ENCODE measurements at regions not wholly inside any gene's neighbourhood (a gene's known extent, or its start where the extent isn't known, plus 50 kb on each side); places are given as distances from the start of the nearest gene placed in this dataset.
A peak's percentile ranks its signal among the peaks of the same experiment; 100 is the strongest.

- DNase-seq, result no peak
These were observed 112.9 kb upstream of the ATP8B1 start for GRCh38 chr18:57915865-57916582.

DNA sequence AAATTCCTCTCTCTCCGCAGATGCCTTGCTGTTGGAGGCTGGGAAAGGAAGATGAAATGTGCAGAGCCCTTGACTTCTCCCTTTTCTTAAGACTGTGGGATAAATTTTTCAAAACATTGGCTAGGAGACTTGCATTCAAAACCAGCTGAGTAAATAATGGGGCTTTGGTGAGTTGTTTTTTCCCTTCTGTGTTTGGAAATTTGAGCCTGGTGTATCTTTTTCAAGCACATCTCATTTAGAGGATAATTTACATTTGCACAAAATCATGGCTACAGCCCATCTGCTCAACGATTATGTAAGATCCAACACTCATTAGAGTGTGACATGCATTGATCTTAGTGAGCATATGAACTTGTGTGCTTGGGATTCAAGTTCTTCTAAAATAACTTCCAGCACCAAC is 112.1 kb upstream of the ATP8B1 start:
- peak in 1 of 2 donors; percentile 46 for DNase-seq

GRCh38 chr18:57913686-57914085 is 110.6 kb upstream of the ATP8B1 start:
- DNase-seq, result no peak

DNA sequence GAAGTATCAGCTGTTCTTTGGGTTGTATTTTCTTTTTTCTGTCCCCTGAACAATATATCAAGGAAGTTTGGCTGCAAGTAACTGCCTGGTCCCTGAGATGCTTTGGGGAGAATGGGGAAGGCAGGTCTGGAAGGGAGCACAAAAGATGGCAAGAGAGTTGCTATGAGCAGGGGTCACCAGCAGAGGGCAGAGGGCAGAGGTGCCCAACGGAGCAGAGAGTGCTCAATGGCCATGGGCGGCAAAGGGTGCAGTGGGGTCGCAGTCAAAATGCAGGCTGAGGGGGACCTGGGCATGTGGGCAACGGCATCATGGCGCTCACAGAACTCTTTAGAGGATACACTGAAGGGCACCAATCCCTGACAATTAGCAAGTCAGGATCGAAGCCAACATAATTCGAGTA is 107.7 kb upstream of the ATP8B1 start:
- no peak for DNase-seq

GRCh38 chr18:57910134-57910533 is 107.0 kb upstream of the ATP8B1 start:
- no peak for DNase-seq

DNA sequence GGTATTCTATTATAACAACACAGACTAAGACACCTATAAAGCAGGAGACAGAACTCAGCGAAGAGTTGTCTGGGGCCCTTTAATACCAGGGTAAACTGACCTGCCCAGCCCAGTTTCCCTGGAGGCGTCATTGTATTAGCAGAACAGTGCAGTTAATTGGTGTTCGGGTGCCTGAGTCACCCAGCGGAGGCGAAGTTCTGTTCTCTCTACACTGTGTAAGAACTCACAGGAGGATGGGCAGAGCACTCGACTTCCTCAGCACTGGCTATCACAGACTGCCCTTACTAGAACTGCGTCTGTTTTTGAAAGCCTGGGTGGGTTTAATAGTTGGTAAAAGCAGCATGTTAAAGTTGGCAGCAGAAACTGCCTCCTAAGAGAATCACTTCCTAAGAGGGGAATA is 106.5 kb upstream of the ATP8B1 start:
- no peak for DNase-seq

- no peak for DNase-seq
These were observed 105.0 kb upstream of the ATP8B1 start for GRCh38 chr18:57908092-57908491.

- no peak for DNase-seq
These were observed 104.4 kb upstream of the ATP8B1 start for GRCh38 chr18:57907550-57907949.

DNA sequence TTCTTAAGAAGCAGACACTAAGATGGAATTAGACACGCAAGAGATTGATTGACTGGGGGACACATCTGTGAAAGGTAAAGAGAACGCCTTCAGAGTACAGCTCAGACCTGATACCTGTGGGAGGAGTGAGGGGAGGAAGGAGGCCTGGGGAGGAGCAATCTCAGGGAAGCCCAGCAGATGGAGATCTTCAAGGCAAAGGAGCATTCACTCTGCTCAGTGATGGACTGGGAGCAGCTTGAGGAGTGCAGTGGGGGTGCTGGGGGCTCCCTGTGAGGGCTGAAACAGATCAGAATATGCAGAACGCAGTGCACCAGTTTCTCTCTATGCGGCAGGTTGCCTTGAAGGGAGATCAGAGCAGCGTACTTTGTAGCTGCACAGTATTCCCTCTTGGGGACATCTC is 103.7 kb upstream of the ATP8B1 start:
- no peak for DNase-seq

GRCh38 chr18:57904535-57904934 is 101.4 kb upstream of the ATP8B1 start:
- DNase-seq, result no peak

- DNase-seq, result no peak
These were observed 99.6 kb upstream of the ATP8B1 start for GRCh38 chr18:57902721-57903120.

DNA sequence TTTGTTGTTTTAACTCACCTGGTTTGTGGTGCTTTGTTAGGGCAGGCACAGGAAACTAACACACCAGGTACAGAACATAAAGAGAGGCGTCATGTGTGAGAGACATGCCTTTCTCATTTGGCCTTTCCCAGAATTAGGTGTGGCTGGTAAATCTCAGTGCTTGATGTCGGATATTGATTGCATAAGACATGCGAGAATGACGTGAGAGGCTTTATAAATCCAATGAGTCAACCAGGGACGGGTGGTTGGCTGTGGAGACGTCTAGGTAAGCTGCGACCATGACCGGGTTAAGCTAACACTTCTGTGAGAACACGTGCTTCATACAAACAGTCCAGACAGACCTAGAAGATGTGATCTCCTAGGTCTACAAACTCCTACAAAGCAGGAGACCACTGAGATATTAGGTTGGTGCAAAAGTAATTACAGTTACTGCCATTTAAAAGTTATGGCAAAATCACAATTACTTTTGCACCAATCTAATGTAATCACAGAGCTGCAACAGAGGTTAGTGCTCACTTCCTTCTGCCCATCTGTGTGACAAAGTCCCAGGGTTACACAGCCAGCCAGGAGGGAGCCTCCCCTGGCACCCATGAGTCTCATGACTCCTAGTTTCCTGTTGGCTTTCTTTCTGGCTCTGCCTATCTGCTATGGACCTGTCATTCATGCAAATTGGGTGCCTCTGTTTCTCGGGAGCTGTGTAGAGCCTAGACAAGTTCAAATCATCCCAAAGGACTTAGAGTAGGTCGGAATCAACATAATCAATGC is 98.9 kb upstream of the ATP8B1 start:
- DNase-seq, result no peak

GRCh38 chr18:57900906-57901435 is 97.9 kb upstream of the ATP8B1 start:
- DNase-seq, result no peak

DNA sequence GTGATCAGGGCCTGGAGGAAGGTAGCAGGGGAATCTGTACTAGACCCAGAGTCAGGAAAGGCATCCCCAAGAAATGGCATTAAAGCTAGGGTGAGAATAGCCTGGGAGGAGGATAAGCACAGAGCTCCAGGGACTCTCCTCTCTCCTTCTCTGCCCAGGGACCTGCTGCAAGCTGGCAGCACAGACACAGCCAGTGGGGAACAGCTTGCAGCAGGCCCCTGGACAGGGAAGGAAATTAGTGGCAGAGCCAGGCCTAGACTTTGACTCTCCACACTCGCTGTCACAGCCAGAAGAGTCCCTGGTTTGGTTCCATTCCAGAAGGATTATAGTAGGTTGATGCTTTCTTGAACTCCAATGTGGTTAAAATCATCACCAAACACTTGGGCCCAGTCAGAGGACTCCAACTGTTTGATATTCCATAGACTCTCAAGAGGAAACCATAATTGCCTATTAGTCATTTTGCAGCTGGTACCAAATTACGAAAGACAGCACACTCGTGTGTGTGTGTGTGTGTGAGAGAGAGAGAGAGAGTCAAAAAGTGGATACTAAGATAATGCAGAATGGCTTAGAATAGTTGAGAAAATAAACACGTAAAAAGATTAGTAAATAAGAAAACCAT is 95.5 kb upstream of the ATP8B1 start:
- no peak for DNase-seq

DNA sequence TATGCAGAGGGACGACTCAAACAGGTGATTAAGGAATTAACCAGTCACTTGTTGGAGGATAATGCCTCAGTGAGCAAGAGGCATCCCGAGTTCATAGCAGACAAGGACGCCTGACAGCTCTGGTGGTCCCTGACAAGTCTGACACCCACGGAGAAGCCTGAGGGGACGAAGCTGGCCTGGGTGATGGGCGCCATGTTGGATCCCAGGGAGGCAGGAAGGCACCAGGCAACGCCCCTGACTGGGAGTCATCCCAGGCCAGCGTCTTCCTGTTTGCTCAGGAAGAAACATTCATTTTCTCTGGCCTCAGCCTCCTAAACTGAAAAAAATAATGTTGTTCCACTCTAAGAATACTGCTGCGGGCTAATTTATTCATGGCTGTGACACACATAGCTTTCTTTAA is 92.1 kb upstream of the ATP8B1 start:
- no peak for DNase-seq

DNA sequence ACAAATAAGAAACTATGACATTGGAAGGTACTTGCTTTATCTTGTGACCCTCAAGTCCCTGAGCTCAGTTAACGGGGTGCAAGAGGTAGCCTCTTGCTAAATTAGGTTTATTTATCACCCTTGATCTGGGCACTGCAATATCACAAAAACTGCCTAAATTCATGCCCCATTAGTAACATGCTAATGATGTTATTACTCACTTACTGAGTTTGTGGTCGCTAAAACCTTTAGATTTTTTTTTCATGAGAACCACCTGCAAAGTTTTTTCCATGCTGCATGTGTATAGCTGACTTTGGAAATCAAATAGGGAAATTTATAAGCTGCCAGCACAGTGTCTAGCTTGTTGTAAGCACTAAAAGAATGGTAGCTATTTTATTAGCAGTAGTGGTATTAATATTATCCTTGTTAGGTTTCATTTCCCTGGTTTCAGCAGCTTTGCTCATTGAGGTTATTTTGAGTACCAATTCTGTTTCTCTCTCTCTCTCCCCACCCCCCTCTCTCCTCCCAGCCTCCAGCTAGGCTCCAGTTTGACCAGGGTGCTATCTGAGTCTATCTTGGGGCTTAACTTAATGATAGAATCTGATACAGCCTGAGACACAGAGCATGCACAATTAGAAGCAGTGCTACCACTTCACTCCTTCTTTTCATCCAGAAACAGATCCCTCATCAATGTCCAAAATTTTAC is 88.7 kb upstream of the ATP8B1 start:
- DNase-seq, result no peak

- no peak for DNase-seq
These were observed 87.2 kb upstream of the ATP8B1 start for GRCh38 chr18:57890266-57890665.

- no peak for DNase-seq
These were observed 86.7 kb upstream of the ATP8B1 start for GRCh38 chr18:57889841-57890240.

DNA sequence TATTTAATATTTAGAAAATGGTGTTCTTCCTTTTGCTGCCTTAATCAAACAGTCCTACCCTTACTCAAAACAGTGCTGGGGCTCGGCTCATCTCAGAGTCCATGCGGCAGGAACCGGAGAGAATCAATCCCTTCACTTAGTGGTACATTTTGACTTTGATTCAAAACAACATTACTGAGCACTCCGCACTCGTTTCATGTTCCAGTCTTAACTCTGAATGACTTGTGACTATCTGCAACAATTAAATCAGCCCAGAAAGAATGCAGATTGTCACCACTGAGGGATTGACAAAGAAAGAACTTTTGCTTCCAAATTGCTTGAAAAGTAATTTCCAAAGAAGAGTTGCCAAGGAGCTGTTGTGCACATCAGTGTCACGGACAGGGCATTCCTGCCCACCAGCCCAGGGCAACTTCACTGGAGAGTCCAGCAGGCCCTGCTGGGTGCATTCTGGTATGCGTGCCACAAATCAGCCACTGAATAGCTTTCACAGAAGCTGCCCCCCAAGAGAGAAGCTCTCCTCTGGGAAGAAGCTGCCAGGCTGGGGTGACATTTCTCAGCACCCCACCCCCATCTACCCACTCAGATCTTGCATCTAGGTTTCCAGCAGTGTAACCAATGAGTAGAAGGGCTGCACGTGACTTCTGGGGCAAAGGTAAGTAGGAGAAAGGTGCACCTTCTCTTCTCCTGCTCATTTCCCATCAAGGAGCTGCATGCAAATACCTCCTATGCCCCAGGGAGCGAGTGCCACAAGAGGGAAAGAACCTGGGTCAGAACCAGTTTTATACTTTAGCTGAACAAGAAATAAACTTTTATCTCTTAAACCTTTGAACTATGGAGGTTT is 84.6 kb upstream of the ATP8B1 start:
- no peak for DNase-seq

DNA sequence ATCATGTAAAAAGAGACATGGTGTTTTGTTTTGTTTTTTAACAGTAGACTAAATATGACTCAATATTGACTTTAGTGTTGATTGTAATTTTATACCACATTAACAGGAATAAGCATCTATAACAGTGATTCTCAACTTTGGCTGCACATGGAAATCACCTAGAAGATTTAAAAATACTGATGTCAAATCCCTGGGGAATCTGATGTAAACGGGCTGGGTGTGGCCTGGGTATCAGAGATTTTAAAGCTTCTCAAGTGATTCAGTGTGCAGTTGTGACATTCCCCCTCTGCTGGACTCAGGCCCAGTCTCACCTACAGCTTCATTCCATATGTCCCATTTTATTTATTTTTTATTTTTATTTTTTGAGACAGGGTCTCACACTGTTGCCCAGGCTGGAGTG is 82.8 kb upstream of the ATP8B1 start:
- DNase-seq, result no peak

GRCh38 chr18:57882465-57882864 is 79.3 kb upstream of the ATP8B1 start:
- DNase-seq, result no peak
